ENCODE measurements at regions not wholly inside any gene's neighbourhood (a gene's known extent, or its start where the extent isn't known, plus 50 kb on each side); places are given as distances from the start of the nearest gene placed in this dataset.

DNA sequence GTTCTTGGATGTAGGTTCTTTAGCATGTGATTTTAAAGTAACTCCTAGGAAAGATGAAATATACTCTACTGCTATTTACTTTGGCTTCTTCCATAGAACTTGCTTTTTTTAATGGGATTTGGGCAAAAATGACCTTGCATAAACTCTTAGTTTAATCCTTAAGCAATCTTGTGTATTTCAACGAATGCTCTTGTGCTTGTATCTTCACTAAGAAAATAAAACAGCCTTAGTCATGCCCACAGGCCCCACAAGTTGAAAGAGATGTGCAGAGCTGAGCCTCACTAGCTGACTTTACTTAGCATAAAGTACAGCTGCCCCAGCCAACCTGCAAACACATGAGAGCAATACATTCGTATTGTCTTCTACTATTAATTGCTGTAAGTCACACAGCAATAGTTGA is 1609.2 kb downstream of the STIM2 start:
- Mint-ChIP-seq H3K27me3 (no peaks in the 10 kb centered on the region), H3K36me3 (no peaks in the 10 kb centered on the region), H3K27ac (no peak overlapping the region), H3K9me3 (no peaks in the 10 kb centered on the region), H3K4me1 (ENCODE audit: unreplicated experiment) (no peaks in the 10 kb centered on the region), H3K4me3 (no peak overlapping the region)
- no peak for DNase-seq (ENCODE audit: extremely low spot score, unreplicated experiment)
- TF ChIP-seq, protein P1, sequence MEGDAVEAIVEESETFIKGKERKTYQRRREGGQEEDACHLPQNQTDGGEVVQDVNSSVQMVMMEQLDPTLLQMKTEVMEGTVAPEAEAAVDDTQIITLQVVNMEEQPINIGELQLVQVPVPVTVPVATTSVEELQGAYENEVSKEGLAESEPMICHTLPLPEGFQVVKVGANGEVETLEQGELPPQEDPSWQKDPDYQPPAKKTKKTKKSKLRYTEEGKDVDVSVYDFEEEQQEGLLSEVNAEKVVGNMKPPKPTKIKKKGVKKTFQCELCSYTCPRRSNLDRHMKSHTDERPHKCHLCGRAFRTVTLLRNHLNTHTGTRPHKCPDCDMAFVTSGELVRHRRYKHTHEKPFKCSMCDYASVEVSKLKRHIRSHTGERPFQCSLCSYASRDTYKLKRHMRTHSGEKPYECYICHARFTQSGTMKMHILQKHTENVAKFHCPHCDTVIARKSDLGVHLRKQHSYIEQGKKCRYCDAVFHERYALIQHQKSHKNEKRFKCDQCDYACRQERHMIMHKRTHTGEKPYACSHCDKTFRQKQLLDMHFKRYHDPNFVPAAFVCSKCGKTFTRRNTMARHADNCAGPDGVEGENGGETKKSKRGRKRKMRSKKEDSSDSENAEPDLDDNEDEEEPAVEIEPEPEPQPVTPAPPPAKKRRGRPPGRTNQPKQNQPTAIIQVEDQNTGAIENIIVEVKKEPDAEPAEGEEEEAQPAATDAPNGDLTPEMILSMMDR (conservative IDR thresholded peaks at IDR 0.05), result no peak

DNA sequence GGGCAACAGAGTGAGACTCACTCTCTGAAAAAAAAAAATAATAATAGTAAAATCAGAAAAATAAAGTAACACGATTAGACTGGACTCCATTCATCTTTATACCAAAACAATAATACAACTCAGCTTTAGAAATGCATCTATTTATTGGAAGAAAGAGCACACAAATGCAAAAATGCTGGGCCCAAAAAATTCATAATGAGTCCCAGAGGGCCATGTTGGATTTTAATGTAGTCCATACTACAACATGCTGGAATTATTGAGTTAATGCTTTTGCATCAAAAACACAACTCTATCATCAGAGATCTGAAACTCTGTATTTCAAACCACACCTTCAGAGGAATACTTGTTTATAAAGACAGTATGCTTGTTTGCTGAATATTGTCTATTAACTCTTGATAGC is 1614.7 kb downstream of the STIM2 start:
- Mint-ChIP-seq H3K4me3 (no peak overlapping the region), H3K27ac (no peak overlapping the region), H3K36me3 (no peaks in the 10 kb centered on the region), H3K27me3 (no peaks in the 10 kb centered on the region), H3K4me1 (ENCODE audit: unreplicated experiment) (no peaks in the 10 kb centered on the region), H3K9me3 (no peaks in the 10 kb centered on the region)
- TF ChIP-seq, protein P1 (conservative IDR thresholded peaks at IDR 0.05), result no peak
- DNase-seq (ENCODE audit: extremely low spot score, unreplicated experiment), result no peak

DNA sequence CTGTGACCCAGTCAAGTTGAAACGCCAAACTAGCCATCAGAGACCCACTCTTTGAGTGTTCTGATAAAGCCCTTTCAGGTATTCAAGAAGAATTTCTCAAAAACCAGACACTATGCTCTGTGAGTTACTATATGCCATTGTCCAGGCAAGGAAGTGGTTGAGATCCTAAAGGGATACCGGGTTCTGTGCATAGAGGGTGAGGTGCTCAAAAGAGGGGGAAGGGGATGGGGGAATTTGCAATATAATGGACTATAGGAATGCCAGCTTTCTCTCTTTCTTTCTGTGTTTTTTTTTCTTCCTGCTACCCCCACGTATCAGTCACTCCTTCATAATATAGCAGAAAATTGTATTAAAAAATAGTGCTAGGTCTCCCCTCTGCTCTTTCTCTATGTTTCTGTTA is 1619.0 kb downstream of the STIM2 start:
- Mint-ChIP-seq H3K27ac (no peak overlapping the region), H3K36me3 (no peaks in the 10 kb centered on the region), H3K4me3 (no peak overlapping the region), H3K27me3 (no peaks in the 10 kb centered on the region), H3K9me3 (no peaks in the 10 kb centered on the region), H3K4me1 (ENCODE audit: unreplicated experiment) (no peaks in the 10 kb centered on the region)
- DNase-seq (ENCODE audit: extremely low spot score, unreplicated experiment), result no peak
- TF ChIP-seq, protein P1 (conservative IDR thresholded peaks at IDR 0.05), result no peak

DNA sequence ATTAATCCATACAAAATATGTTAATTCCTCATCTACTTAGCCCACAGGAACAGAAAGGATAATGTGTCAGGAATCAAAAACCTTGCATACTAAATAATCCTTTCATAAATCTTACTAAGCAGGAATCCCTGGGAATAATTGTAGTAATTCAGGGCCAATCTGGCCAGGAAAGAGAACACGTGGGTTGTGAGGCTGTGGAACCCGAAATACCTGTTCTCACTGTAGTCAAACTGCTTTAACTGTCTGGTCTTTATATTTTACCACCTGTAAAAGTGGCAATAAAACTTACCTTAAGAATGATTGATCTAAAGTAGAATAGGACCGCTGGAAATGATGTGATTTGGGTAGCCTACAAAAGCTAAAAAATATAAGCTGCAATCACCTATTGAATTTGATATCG is 1620.9 kb downstream of the STIM2 start:
- Mint-ChIP-seq H3K27me3 (no peaks in the 10 kb centered on the region), H3K4me3 (no peak overlapping the region), H3K27ac (no peak overlapping the region), H3K36me3 (no peaks in the 10 kb centered on the region), H3K9me3 (no peaks in the 10 kb centered on the region), H3K4me1 (ENCODE audit: unreplicated experiment) (no peaks in the 10 kb centered on the region)
- TF ChIP-seq, protein P1 (conservative IDR thresholded peaks at IDR 0.05), result no peak
- DNase-seq (ENCODE audit: extremely low spot score, unreplicated experiment), result no peak

DNA sequence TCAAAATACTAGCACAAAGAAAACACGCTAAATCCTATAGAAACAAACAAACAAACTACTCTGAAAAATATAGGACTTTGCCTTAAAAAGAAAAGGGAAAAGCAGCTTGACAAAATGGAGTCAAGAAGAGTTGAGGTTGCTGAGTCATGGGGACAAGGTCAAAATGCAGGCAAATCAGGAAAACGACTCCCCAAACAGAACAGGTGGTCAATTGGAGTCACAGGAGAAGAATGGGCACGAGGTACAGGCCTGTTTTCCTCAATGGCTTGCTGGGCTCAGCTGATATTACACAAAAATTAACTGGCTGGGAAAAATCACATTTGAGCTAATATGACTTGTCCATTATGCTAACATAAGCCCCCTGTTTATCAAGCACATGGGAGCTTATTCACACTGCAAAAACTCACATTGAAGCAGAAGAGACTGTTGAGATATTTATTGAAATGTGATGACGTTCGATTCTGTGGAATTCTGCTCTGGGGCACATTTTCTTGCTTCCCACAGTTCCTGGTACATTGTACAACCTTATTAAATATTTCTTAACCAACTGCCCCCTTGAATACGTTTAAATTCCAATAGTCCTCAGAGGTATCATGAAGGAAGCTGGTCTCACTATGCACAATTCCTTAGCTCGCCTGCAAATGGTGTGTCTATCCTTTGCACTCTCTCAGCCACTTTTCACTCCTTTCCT is 1622.1 kb downstream of the STIM2 start:
- H3K36me3 Mint-ChIP-seq, result no peaks in the 10 kb centered on the region
- TF ChIP-seq, protein P1 (conservative IDR thresholded peaks at IDR 0.05), result no peak
- H3K4me1 Mint-ChIP-seq (ENCODE audit: unreplicated experiment), result no peaks in the 10 kb centered on the region
- no peak overlapping the region for H3K4me3 Mint-ChIP-seq
- H3K27ac Mint-ChIP-seq, result no peak overlapping the region
- H3K9me3 Mint-ChIP-seq, result no peaks in the 10 kb centered on the region
- DNase-seq (ENCODE audit: extremely low spot score, unreplicated experiment), result no peak
- H3K27me3 Mint-ChIP-seq, result no peaks in the 10 kb centered on the region

DNA sequence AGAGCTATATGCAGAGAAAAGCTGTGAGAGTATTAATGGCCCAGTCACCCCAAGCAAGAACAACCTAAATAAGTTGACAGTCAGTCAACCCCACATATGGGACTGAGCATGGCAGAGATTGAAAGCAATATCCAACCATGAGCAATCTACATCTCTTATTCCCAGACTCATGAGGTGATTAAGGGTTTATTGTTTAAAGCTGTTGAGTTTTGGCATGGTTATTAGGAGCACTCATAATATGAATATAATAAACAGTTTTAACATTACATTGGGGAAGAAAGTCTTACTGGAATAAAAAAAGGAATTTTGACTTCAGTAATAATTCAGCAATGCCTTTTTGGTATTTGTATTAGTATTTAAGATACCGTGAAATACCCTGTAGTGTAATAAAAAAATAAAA is 1627.4 kb downstream of the STIM2 start:
- Mint-ChIP-seq H3K27ac (no peak overlapping the region), H3K27me3 (no peaks in the 10 kb centered on the region), H3K36me3 (no peaks in the 10 kb centered on the region), H3K4me1 (ENCODE audit: unreplicated experiment) (no peaks in the 10 kb centered on the region), H3K4me3 (no peak overlapping the region), H3K9me3 (no peaks in the 10 kb centered on the region)
- DNase-seq (ENCODE audit: extremely low spot score, unreplicated experiment), result no peak
- TF ChIP-seq, protein P1 (conservative IDR thresholded peaks at IDR 0.05), result no peak

Data from type B pancreatic cell (in vitro differentiated cells).